Lower leg skin (tissue), 3 donors: ENCODE measurements at regions not wholly inside any gene's neighbourhood (a gene's known extent, or its start where the extent isn't known, plus 50 kb on each side); places are given as distances from the start of the nearest gene placed in this dataset.

Experiments
- POLR2A ChIP-seq, 2 donors: fragments of 450-650 bp; IDR thresholded peaks; one replicate each; pipeline ENCODE4 v1.6.1; 2016 to 2017; ENCODE audit warnings: antibody characterized with exemption in 2 of 2, mild to moderate bottlenecking in 1 of 2, moderate library complexity in 1 of 2
- TF ChIP-seq, protein P1 (sequence below), 3 donors: fragments of 450-650 bp; IDR thresholded peaks; one replicate each; pipeline ENCODE4 v1.5.1; 2016; ENCODE audit warnings: antibody characterized with exemption in 3 of 3, mild to moderate bottlenecking in 3 of 3, moderate library complexity in 2 of 3

GRCh38 chr2:219916281-219916680 lies 288.9 kb downstream of the SLC4A3 start:
- TF ChIP-seq, protein P1, sequence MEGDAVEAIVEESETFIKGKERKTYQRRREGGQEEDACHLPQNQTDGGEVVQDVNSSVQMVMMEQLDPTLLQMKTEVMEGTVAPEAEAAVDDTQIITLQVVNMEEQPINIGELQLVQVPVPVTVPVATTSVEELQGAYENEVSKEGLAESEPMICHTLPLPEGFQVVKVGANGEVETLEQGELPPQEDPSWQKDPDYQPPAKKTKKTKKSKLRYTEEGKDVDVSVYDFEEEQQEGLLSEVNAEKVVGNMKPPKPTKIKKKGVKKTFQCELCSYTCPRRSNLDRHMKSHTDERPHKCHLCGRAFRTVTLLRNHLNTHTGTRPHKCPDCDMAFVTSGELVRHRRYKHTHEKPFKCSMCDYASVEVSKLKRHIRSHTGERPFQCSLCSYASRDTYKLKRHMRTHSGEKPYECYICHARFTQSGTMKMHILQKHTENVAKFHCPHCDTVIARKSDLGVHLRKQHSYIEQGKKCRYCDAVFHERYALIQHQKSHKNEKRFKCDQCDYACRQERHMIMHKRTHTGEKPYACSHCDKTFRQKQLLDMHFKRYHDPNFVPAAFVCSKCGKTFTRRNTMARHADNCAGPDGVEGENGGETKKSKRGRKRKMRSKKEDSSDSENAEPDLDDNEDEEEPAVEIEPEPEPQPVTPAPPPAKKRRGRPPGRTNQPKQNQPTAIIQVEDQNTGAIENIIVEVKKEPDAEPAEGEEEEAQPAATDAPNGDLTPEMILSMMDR (IDR thresholded peaks at IDR 0.05) = no peak
- no peak for TF ChIP-seq POLR2A (IDR thresholded peaks at IDR 0.05)
